Mucosa of descending colon (tissue), 3 donors: ENCODE measurements at regions not wholly inside any gene's neighbourhood (a gene's known extent, or its start where the extent isn't known, plus 50 kb on each side); places are given as distances from the start of the nearest gene placed in this dataset.
"Not testable (repeated sequence)": the region's sequence is repeated elsewhere in the genome, so short reads cannot be mapped to it uniquely, and the experiment has no call there.

ENCODE experiments used
- ATAC-seq: fragments of 200-7000 bp; cut with Tn5 transposase; one replicate; pipeline ENCODE4 v1.9.1; 2020; ENCODE audit warnings: mild to moderate bottlenecking, moderate library complexity
- DNase-seq, 3 donors: peaks; one replicate each; pipeline ENCODE4 v3.0.0-alpha.2; 2020
- H3K36me3 ChIP-seq: fragments of 200-600 bp; one replicate; pipeline ENCODE4 v1.8.0; 2021; ENCODE audit warnings: low read depth, mild to moderate bottlenecking
- H3K4me1 ChIP-seq: fragments of 200-600 bp; one replicate; pipeline ENCODE4 v1.8.0; 2021; ENCODE audit warnings: low read depth, mild to moderate bottlenecking
- H3K4me3 ChIP-seq: fragments of 200-600 bp; one replicate; pipeline ENCODE4 v1.8.0; 2021; ENCODE audit warnings: mild to moderate bottlenecking
- H3K9me3 ChIP-seq: fragments of 200-600 bp; one replicate; pipeline ENCODE4 v1.8.0; 2021; ENCODE audit warnings: mild to moderate bottlenecking
- CTCF ChIP-seq: fragments of 200-600 bp; IDR thresholded peaks from one replicate; pipeline ENCODE4 v1.8.0; 2022; ENCODE audit warnings: antibody characterized with exemption, mild to moderate bottlenecking
- intact Hi-C, 2 donors: fragments of 100-400 bp; cut with DNase I in 1 of 2; cut with micrococcal nuclease in 1 of 2; formaldehyde crosslinking; loops; one replicate each; pipeline versions ENCODE4 v1.11.0 to v1.11.1; 2022; cut with DNase I, micrococcal nuclease
- donor health status: DM: no; HTN: no; CAD: no; lungs with moderate emphysema.
- donor health status: DM: no; HTN: no; CAD: no.
- donor health status: DM: no; HTN: yes; CAD: no.

GRCh38 chr13:57865600-57866294, 234.2 kb downstream of the PCDH17 start:
- intact Hi-C loops: no loop called here
- DNase-seq: no peak
- no peak for ATAC-seq

GRCh38 chr13:57874530-57874929, 243.0 kb downstream of the PCDH17 start:
- DNase-seq (no peak), ATAC-seq (no peak)
- no peak for TF ChIP-seq CTCF
- no peak overlapping the region for H3K4me3 ChIP-seq
- intact Hi-C loops: no loop called here
- no peaks in the 10 kb centered on the region for H3K4me1 ChIP-seq
- H3K36me3 ChIP-seq: no peaks in the 10 kb centered on the region
- H3K9me3 ChIP-seq: peaks cover 37% of the 10 kb centered on the region

More at GRCh38 chr13:57865600-57866294, 234.2 kb downstream of the PCDH17 start:
- TF ChIP-seq CTCF: no peak
- Histone ChIP-seq H3K36me3 (no peaks in the 10 kb centered on the region), H3K9me3 (peaks cover 28% of the 10 kb centered on the region), H3K4me3 (no peak overlapping the region), H3K4me1 (no peaks in the 10 kb centered on the region)

- no peak for TF ChIP-seq CTCF
- Histone ChIP-seq H3K4me3 (no peak overlapping the region), H3K36me3 (no peaks in the 10 kb centered on the region), H3K4me1 (no peaks in the 10 kb centered on the region), H3K9me3 (peaks cover 48% of the 10 kb centered on the region)
- DNase-seq: no peak
- no peak for ATAC-seq
- intact Hi-C loops: no loop called here
Measured at GRCh38 chr13:57877601-57878000, 246.1 kb downstream of the PCDH17 start.

- no peak for ATAC-seq
- no peak for DNase-seq
- no peak for TF ChIP-seq CTCF
- no peaks in the 10 kb centered on the region for H3K4me1 ChIP-seq
- no peak overlapping the region for H3K4me3 ChIP-seq
- peaks cover 50% of the 10 kb centered on the region for H3K9me3 ChIP-seq
- intact Hi-C loops: no loop called here
- no peaks in the 10 kb centered on the region for H3K36me3 ChIP-seq
Measured at GRCh38 chr13:57878291-57878690, 246.7 kb downstream of the PCDH17 start.

- DNase-seq: no peak
- TF ChIP-seq CTCF: no peak
- Histone ChIP-seq H3K4me1 (no peaks in the 10 kb centered on the region), H3K36me3 (no peaks in the 10 kb centered on the region), H3K9me3 (peaks cover 36% of the 10 kb centered on the region), H3K4me3 (no peak overlapping the region)
- intact Hi-C loops: no loop called here
- no peak for ATAC-seq
Measured at GRCh38 chr13:57897225-57897624, 265.7 kb downstream of the PCDH17 start.

GRCh38 chr13:57899096-57899495, 267.6 kb downstream of the PCDH17 start:
- Histone ChIP-seq H3K36me3 (no peaks in the 10 kb centered on the region), H3K4me3 (no peak overlapping the region), H3K4me1 (no peaks in the 10 kb centered on the region), H3K9me3 (peaks cover 49% of the 10 kb centered on the region)
- ATAC-seq: no peak
- no peak for TF ChIP-seq CTCF
- intact Hi-C loops: no loop called here
- no peak for DNase-seq

- H3K9me3 ChIP-seq: peaks cover 36% of the 10 kb centered on the region
- ATAC-seq, DNase-seq, H3K4me3 ChIP-seq, intact Hi-C loops, H3K36me3 ChIP-seq, H3K4me1 ChIP-seq: not testable (repeated sequence)
Measured at GRCh38 chr13:57909833-57910232, 278.3 kb downstream of the PCDH17 start.
